Mesendoderm (in vitro differentiated cells): ENCODE measurements at regions not wholly inside any gene's neighbourhood (a gene's known extent, or its start where the extent isn't known, plus 50 kb on each side); places are given as distances from the start of the nearest gene placed in this dataset.

Source experiments
- DNase-seq: peaks from one replicate; pipeline ENCODE4 v3.0.0; 2013
- H2AK5ac ChIP-seq: 2 replicates; pipeline ENCODE4 v1.6.1; 2013; ENCODE audit warnings: low read length, inconsistent platforms
- H2BK120ac ChIP-seq: 2 replicates; pipeline ENCODE4 v1.6.1; 2013; ENCODE audit warnings: low read depth, mild to moderate bottlenecking, low read length, moderate library complexity, mixed read lengths
- H2BK15ac ChIP-seq: replicated peaks from 2 replicates; pipeline ENCODE4 v1.6.1; 2013; ENCODE audit warnings: low read depth, mild to moderate bottlenecking, moderate library complexity
- H2BK5ac ChIP-seq: 2 replicates; pipeline ENCODE4 v1.6.1; 2013; ENCODE audit warnings: low read length, inconsistent platforms
- H3K18ac ChIP-seq: 2 replicates; pipeline ENCODE4 v1.6.1; 2013; ENCODE audit warnings: mild to moderate bottlenecking, low read length, mixed read lengths
- H3K23ac ChIP-seq: one replicate; pipeline ENCODE4 v1.6.1; 2013; ENCODE audit warnings: low read length
- H3K27ac ChIP-seq: 2 replicates; pipeline ENCODE4 v1.5.1; 2013; ENCODE audit warnings: low read depth, mild to moderate bottlenecking, inconsistent platforms, low read length, moderate library complexity
- H3K27me3 ChIP-seq: 2 replicates; pipeline ENCODE4 v1.6.1; 2013; ENCODE audit warnings: low read length, control low read depth, mild to moderate bottlenecking, inconsistent platforms; ENCODE audit not compliant: insufficient read depth, poor library complexity
- H3K36me3 ChIP-seq: 2 replicates; pipeline ENCODE4 v1.6.1; 2013; ENCODE audit warnings: low read length, inconsistent platforms; ENCODE audit not compliant: control insufficient read depth, insufficient read depth
- H3K4ac ChIP-seq: one replicate; pipeline ENCODE4 v1.6.1; 2013; ENCODE audit warnings: low read depth, mild to moderate bottlenecking, low read length, moderate library complexity
- H3K4me1 ChIP-seq: 2 replicates; pipeline ENCODE4 v1.6.1; 2013; ENCODE audit warnings: low read depth, low read length, inconsistent platforms; ENCODE audit not compliant: control insufficient read depth
- H3K4me2 ChIP-seq: 2 replicates; pipeline ENCODE4 v1.6.1; 2013; ENCODE audit warnings: low read length
- H3K4me3 ChIP-seq: 2 replicates; pipeline ENCODE4 v1.5.1; 2013; ENCODE audit warnings: mild to moderate bottlenecking, low read length
- H3K56ac ChIP-seq: one replicate; pipeline ENCODE4 v1.6.1; 2013; ENCODE audit warnings: low read length
- H3K79me1 ChIP-seq: 2 replicates; pipeline ENCODE4 v1.6.1; 2013; ENCODE audit warnings: low read length, inconsistent platforms
- H3K79me2 ChIP-seq: 2 replicates; pipeline ENCODE4 v1.6.1; 2013; ENCODE audit warnings: mild to moderate bottlenecking, low read length; ENCODE audit not compliant: control insufficient read depth, insufficient read depth
- H3K9ac ChIP-seq: 2 replicates; pipeline ENCODE4 v1.6.1; 2013; ENCODE audit warnings: low read length, inconsistent platforms
- H4K5ac ChIP-seq: one replicate; pipeline ENCODE4 v1.6.1; 2013; ENCODE audit warnings: low read length
- H4K8ac ChIP-seq: one replicate; pipeline ENCODE4 v1.6.1; 2013; ENCODE audit warnings: low read depth, mild to moderate bottlenecking, control low read depth, low read length, moderate library complexity
- WGBS: extraction: QIAGEN DNeasy Blood & Tissue Kit; methylation state at CpG from one replicate; pipeline ENCODE4 v1.1.7; 2013; ENCODE audit warnings: low lambda C conversion rate, missing lambda C conversion rate; ENCODE audit not compliant: insufficient coverage; ENCODE audit errors: extremely low coverage; 5-methylcytosine and 5-hydroxymethylcytosine counted together

DNA sequence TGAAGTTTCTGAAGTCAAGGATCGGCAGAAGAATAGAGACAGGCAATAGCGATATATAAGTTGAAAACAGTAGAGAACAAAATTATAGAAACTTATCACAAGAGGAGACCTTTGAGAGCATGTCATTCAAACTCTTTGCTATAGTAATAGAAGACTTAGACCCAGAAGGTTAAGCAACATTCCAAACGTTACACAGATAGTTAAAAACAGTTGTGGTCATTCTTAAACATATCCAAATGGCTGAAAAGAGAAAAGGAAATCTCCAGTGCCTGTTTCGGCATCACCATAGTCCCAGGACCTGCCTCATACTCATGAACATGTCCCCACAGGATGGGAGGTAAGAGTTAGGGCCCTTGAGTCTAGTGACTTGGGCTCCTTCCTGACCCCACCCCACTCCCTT lies 258.1 kb upstream of the NOCT start:
- Histone ChIP-seq H4K5ac (no peak overlapping the region), H3K27me3 (no peaks in the 10 kb centered on the region), H2AK5ac (no peak overlapping the region), H3K79me2 (no peaks in the 10 kb centered on the region), H3K23ac (no peak overlapping the region), H3K9ac (no peak overlapping the region), H3K4me3 (no peak overlapping the region), H3K4me2 (no peak overlapping the region), H3K56ac (no peak overlapping the region), H3K79me1 (no peaks in the 10 kb centered on the region), H2BK15ac (no peak overlapping the region), H3K4me1 (no peaks in the 10 kb centered on the region), H2BK120ac (no peak overlapping the region), H3K36me3 (no peaks in the 10 kb centered on the region), H3K27ac (no peak overlapping the region), H2BK5ac (no peak overlapping the region), H4K8ac (no peak overlapping the region), H3K18ac (no peak overlapping the region), H3K4ac (no peak overlapping the region)
- no CpG with 5 or more reads among the region's 4 CpGs for WGBS
- no peak for DNase-seq

DNA sequence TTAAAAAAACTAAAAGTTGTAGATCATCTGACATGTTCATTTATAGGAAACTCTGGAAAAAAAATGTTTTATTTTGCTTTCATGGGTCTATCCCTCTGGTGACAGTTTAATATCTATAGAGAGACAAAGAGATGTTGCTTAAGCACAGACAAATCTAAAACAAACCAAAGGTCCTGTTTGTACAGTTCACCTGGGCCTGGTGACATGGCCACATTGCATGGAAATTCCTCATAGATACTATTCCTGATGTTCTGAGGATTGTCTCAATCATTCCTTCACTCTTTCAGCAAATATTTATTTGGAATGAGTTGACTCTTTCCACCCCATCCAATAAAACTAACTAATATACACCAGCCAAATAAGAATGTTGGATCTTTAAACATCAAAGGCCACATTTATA lies 259.1 kb upstream of the NOCT start:
- H3K4ac ChIP-seq = no peak overlapping the region
- DNase-seq = no peak
- H4K8ac ChIP-seq = no peak overlapping the region
- H3K56ac ChIP-seq = no peak overlapping the region
- no peaks in the 10 kb centered on the region for H3K4me1 ChIP-seq
- no peak overlapping the region for H3K23ac ChIP-seq
- H3K18ac ChIP-seq = no peak overlapping the region
- no peak overlapping the region for H3K9ac ChIP-seq
- H4K5ac ChIP-seq = no peak overlapping the region
- no peak overlapping the region for H2BK5ac ChIP-seq
- H3K79me2 ChIP-seq = no peaks in the 10 kb centered on the region
- H3K4me3 ChIP-seq = no peak overlapping the region
- H3K4me2 ChIP-seq = no peak overlapping the region
- no peak overlapping the region for H2BK15ac ChIP-seq
- H3K27me3 ChIP-seq = no peaks in the 10 kb centered on the region
- no peak overlapping the region for H2AK5ac ChIP-seq
- no peaks in the 10 kb centered on the region for H3K79me1 ChIP-seq
- H3K27ac ChIP-seq = no peak overlapping the region
- no peak overlapping the region for H2BK120ac ChIP-seq
- no peaks in the 10 kb centered on the region for H3K36me3 ChIP-seq

DNA sequence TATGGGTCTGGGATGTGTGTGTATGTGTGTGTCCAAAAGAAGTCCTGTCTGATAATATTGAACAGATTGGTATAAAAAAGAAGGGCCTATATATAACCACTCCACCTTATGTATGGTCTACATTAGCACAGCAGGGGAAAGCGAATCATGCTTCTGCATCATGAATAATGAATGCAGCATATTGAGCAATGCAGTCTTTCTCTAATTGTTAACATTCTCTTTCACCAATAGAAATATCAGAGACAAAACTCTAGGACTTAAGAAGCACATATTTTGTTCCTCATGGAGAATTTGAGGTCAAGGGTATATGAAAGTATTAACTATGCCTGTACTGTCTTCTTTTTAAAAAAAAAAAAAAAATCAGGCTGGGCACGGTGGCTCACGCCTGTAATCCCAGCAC lies 264.3 kb upstream of the NOCT start:
- no peak overlapping the region for H3K23ac ChIP-seq
- no peaks in the 10 kb centered on the region for H3K79me2 ChIP-seq
- H3K4me2 ChIP-seq = no peak overlapping the region
- no peaks in the 10 kb centered on the region for H3K36me3 ChIP-seq
- H2AK5ac ChIP-seq = no peak overlapping the region
- no peak overlapping the region for H2BK120ac ChIP-seq
- no peak overlapping the region for H4K8ac ChIP-seq
- H4K5ac ChIP-seq = no peak overlapping the region
- H3K27ac ChIP-seq = no peak overlapping the region
- no peak overlapping the region for H2BK5ac ChIP-seq
- no peak overlapping the region for H3K4me3 ChIP-seq
- H3K4ac ChIP-seq = no peak overlapping the region
- H3K4me1 ChIP-seq = no peaks in the 10 kb centered on the region
- H3K27me3 ChIP-seq = no peaks in the 10 kb centered on the region
- WGBS = no CpG with 5 or more reads among the region's 3 CpGs
- H3K79me1 ChIP-seq = no peaks in the 10 kb centered on the region
- no peak overlapping the region for H2BK15ac ChIP-seq
- H3K9ac ChIP-seq = no peak overlapping the region
- no peak for DNase-seq
- no peak overlapping the region for H3K56ac ChIP-seq
- H3K18ac ChIP-seq = no peak overlapping the region

DNA sequence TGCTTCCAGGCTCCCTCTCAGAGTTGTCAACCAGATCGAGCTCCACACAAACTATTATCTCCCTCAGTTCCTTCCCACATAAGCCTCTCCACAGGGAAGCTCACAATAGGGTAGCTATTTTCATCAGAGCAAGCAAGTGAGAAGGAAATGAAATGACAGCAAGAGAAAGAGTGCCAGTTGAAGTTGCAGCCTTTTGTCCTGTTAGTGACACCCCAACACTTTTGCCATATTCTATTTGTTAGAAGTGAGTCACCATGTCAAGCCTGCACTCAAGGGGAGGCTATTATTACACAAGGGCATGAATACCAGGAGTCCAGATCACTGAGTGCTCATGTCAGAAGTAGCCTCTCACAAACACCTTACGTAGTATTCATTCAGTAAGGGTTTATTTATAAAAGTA lies 266.3 kb upstream of the NOCT start:
- Histone ChIP-seq H3K27me3 (no peaks in the 10 kb centered on the region), H3K36me3 (no peaks in the 10 kb centered on the region), H3K4me3 (no peak overlapping the region), H3K56ac (no peak overlapping the region), H3K4me1 (no peaks in the 10 kb centered on the region), H2BK15ac (no peak overlapping the region), H4K8ac (no peak overlapping the region), H3K27ac (no peak overlapping the region), H3K4me2 (no peak overlapping the region), H4K5ac (no peak overlapping the region), H3K79me1 (no peaks in the 10 kb centered on the region), H3K79me2 (no peaks in the 10 kb centered on the region), H2AK5ac (no peak overlapping the region), H2BK5ac (no peak overlapping the region), H2BK120ac (no peak overlapping the region), H3K18ac (no peak overlapping the region), H3K4ac (no peak overlapping the region), H3K9ac (no peak overlapping the region), H3K23ac (no peak overlapping the region)
- no CpG with 5 or more reads among the region's 2 CpGs for WGBS
- peak; percentile 23 for DNase-seq

DNA sequence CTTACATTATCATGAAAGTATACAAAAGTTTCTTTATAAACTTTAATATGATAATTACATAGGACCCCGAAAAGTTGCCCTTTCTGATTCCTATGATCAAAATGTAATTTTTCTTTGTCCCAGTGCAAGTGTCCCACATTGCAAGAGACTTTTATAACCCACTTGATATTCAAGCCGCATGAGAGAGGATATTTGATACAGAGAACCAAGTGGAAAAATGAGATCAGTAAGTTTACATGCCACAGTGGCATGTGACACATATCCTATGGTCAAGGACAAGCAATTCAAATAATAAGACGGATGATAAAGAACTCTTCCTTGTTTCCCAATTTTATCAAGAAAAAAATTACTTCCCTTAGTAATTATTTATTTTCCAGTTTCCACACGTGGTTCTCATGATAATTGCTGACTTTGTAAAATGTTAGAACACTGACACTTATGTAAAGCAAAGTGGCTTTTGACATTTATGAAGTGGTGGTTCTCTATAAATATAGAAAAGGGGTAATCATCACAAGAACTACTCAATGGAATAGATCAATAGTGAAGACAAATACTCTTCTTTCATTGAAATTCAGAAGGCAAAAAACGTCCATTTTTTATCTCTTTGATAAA lies 273.7 kb upstream of the NOCT start:
- Histone ChIP-seq H3K9ac (no peak overlapping the region), H2BK15ac (no peak overlapping the region), H3K4me3 (no peak overlapping the region), H2BK5ac (no peak overlapping the region), H2BK120ac (no peak overlapping the region), H3K27ac (no peak overlapping the region), H2AK5ac (no peak overlapping the region), H3K4me1 (peaks cover 1% of the 10 kb centered on the region), H3K4me2 (no peak overlapping the region), H3K56ac (no peak overlapping the region), H3K23ac (no peak overlapping the region), H4K5ac (no peak overlapping the region), H3K36me3 (no peaks in the 10 kb centered on the region), H3K79me1 (no peaks in the 10 kb centered on the region), H3K79me2 (no peaks in the 10 kb centered on the region), H3K4ac (no peak overlapping the region), H3K27me3 (no peaks in the 10 kb centered on the region), H4K8ac (no peak overlapping the region), H3K18ac (no peak overlapping the region)
- DNase-seq = no peak
- WGBS = no CpG with 5 or more reads among the region's 5 CpGs
